Activated naive CD4-positive, alpha-beta T cell treated with anti-CD3 and anti-CD28 coated beads, Interleukin-2, amount 10 ng/mL, durations not matched to agents 7 days and 5 days (primary cell): ENCODE measurements at regions not wholly inside any gene's neighbourhood (a gene's known extent, or its start where the extent isn't known, plus 50 kb on each side); places are given as distances from the start of the nearest gene placed in this dataset.

ENCODE experiments used
- CTCF ChIA-PET: fragments of 350-600 bp; sonication (Branson Sonifier 250); formaldehyde crosslinking; loops from one replicate; lab custom pipeline; 2021; ENCODE audit warnings: antibody characterized with exemption; lab: Charles Lee
- DNase-seq: peaks from one replicate; pipeline ENCODE4 v3.0.0-alpha.2; 2020
- H3K27ac Mint-ChIP-seq: one replicate; pipeline ENCODE4 v1.8.0; 2021; ENCODE audit warnings: mild to moderate bottlenecking, moderate library complexity, mixed read lengths
- H3K27me3 Mint-ChIP-seq: one replicate; pipeline ENCODE4 v1.8.0; 2021; ENCODE audit warnings: mild to moderate bottlenecking, mixed read lengths
- H3K36me3 Mint-ChIP-seq: one replicate; pipeline ENCODE4 v1.8.0; 2021; ENCODE audit warnings: mixed read lengths
- H3K4me1 Mint-ChIP-seq: one replicate; pipeline ENCODE4 v1.8.0; 2021; ENCODE audit warnings: mixed read lengths
- H3K4me3 Mint-ChIP-seq: one replicate; pipeline ENCODE4 v1.8.0; 2021; ENCODE audit warnings: mild to moderate bottlenecking, moderate library complexity, mixed read lengths
- H3K9me3 Mint-ChIP-seq: one replicate; pipeline ENCODE4 v1.8.0; 2021; ENCODE audit warnings: mixed read lengths

DNA sequence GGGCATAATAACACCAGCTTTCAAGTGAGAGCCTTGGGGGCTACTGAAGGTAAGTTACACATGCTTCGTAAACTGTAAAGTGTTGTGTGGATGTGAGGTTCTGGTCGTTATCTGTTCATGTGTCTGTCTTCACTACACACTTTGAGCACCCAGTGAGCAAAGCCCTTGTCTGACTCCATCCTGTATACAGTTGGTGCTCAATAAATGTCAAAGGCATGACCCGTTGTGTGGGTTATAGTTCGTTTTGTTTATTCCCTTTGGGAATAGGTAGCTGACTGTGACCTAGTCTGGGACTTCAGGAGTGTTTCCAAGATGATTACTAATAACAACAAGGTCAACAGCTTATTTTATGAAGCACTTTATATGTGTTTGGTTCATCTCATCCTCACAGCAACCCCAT is 146.9 kb downstream of the MIAT start:
- H3K4me1 Mint-ChIP-seq: no peaks in the 10 kb centered on the region
- CTCF ChIA-PET: no interaction called here
- DNase-seq: no peak
- H3K4me3 Mint-ChIP-seq: no peak overlapping the region
- H3K27me3 Mint-ChIP-seq: no peaks in the 10 kb centered on the region
- no peaks in the 10 kb centered on the region for H3K36me3 Mint-ChIP-seq
- no peak overlapping the region for H3K27ac Mint-ChIP-seq
- no peaks in the 10 kb centered on the region for H3K9me3 Mint-ChIP-seq

DNA sequence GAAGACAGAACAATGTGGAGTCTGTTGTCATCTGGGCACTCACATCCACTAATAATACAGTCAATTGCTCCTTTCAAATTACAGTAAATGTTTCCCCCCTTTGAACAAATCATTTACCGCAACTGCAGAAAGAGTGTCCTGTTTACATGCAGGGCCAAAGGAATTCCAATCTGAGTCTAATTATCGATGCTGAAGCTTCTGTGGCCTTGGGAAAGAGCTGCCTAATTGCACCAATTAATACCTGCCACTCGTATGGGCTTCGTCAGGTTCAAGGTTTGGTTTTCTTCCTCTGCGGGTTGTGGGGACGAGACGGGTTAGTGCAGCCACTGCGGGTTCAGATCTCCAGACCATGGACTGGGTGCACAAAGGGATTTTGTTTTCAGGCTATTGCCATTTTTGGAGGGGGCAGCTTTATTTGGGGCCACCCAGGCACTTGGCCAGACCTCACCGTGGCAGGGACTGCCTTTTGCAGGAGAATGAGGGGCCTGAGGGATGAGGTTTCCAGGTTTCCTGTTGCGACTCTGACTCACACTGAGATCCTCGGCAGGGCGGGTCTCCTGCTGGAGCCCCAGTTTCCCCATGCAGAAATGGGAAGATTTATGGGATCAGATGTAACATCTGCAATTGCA is 147.6 kb downstream of the MIAT start:
- no peak overlapping the region for H3K27ac Mint-ChIP-seq
- H3K36me3 Mint-ChIP-seq: no peaks in the 10 kb centered on the region
- CTCF ChIA-PET: no interaction called here

DNA sequence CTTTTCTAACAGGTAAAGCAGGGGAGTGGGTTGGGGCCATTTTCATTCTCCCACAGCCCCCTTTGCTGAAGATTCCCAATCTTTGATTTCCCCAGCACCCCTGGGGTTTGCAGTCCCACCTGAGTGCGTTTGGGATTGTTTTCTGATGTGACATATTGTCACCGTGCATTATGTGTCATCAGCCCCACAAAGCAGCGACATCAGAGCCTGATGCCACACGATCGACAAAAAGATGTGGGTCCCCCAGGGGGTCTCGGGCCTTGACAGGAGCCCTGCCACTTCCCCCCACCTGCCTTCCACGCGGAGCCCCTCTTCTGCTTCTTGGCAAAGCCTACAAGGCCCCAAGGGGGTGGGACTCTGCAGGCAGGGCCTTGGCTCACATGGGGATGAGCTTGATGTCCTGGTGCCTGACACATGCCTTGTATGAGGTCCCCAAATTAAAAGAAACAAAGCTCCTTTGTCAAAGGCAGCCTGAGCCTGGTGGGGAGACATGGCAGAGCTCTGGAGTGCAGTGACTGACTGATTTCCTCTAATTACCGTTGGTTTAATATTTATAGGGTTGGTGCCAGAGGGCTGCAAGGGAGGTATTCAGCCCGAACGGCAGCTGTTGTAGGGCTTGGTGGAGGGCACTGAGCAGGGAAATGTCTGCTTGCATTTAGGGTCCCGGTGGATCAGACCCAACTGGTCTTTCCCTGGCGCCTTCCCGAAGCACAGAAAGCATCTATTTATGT is 149.2 kb downstream of the MIAT start:
- no peaks in the 10 kb centered on the region for H3K27me3 Mint-ChIP-seq
- no peaks in the 10 kb centered on the region for H3K9me3 Mint-ChIP-seq
- no peak overlapping the region for H3K4me3 Mint-ChIP-seq
- no peak for DNase-seq
- CTCF ChIA-PET: no interaction called here
- H3K36me3 Mint-ChIP-seq: no peaks in the 10 kb centered on the region
- H3K27ac Mint-ChIP-seq: no peak overlapping the region
- no peaks in the 10 kb centered on the region for H3K4me1 Mint-ChIP-seq

More for the DNA sequence above, 147.6 kb downstream of the MIAT start:
- no peaks in the 10 kb centered on the region for H3K9me3 Mint-ChIP-seq
- H3K4me1 Mint-ChIP-seq: no peaks in the 10 kb centered on the region
- DNase-seq: no peak
- no peak overlapping the region for H3K4me3 Mint-ChIP-seq
- no peaks in the 10 kb centered on the region for H3K27me3 Mint-ChIP-seq

DNA sequence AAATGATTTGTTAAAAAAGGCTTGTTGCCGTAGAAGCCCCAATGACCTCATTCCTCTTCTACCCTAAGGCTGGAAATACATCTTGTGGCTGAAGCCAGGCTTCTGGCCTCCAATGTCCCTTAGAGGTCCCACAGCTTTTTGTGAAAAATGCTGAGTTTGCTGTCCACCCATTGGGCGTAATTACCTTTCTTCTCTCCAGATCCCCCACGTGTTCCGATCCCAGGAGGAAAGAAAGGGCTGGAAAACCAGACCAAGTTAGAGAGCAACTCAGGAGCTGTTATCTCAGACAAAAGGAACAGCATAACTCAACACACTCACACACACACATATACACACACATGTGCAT is 154.2 kb downstream of the MIAT start:
- H3K4me3 Mint-ChIP-seq: no peak overlapping the region
- H3K36me3 Mint-ChIP-seq: no peaks in the 10 kb centered on the region
- CTCF ChIA-PET: no interaction called here
- H3K27me3 Mint-ChIP-seq: no peaks in the 10 kb centered on the region
- no peak for DNase-seq
- H3K4me1 Mint-ChIP-seq: no peaks in the 10 kb centered on the region
- H3K27ac Mint-ChIP-seq: no peak overlapping the region
- H3K9me3 Mint-ChIP-seq: peaks cover 2% of the 10 kb centered on the region

DNA sequence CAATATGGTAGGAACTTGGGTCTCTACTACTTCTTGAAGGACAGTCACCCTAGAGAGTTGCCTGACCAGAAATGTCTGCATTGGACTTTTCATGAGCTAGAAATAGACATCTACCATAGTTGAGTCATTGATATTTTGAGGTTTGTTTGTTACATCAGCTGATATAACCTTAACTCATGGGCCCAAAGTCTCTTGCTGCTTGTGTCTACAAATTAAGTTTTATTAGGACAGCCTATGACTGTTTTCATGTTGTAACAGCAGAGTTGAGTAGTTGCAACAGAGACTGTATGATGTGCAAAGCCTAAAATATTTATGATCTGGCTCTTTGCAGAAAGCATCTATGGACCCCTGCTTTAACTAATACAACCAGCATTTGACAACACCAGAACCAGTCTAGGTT is 155.3 kb downstream of the MIAT start:
- no peak overlapping the region for H3K4me3 Mint-ChIP-seq
- no peak for DNase-seq
- no peak overlapping the region for H3K27ac Mint-ChIP-seq
- H3K4me1 Mint-ChIP-seq: no peaks in the 10 kb centered on the region
- CTCF ChIA-PET: no interaction called here
- no peaks in the 10 kb centered on the region for H3K36me3 Mint-ChIP-seq
- peaks cover 2% of the 10 kb centered on the region for H3K9me3 Mint-ChIP-seq
- H3K27me3 Mint-ChIP-seq: no peaks in the 10 kb centered on the region

DNA sequence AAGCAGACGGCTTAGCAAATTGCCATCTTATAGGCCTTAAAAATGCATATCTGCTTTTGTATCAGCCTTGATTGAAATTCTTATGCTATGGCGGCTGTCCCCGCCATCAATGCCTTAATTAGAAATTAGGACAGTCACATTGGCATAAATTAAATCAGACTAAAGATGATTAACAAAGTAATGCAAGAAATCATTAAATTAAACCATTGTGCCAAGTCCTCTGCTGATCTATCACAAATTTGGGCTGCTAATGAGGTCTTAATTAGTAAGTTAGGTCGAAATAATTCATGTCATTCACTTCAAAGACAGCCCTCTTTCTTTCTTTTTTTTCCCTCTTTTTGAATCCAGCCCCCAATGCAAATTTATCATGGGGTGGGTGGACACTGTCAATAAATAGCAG is 159.3 kb downstream of the MIAT start:
- CTCF ChIA-PET: no interaction called here
- Mint-ChIP-seq H3K9me3 (peaks cover 2% of the 10 kb centered on the region), H3K36me3 (no peaks in the 10 kb centered on the region), H3K4me3 (no peak overlapping the region), H3K27me3 (no peaks in the 10 kb centered on the region), H3K4me1 (no peaks in the 10 kb centered on the region), H3K27ac (no peak overlapping the region)
- DNase-seq: no peak

DNA sequence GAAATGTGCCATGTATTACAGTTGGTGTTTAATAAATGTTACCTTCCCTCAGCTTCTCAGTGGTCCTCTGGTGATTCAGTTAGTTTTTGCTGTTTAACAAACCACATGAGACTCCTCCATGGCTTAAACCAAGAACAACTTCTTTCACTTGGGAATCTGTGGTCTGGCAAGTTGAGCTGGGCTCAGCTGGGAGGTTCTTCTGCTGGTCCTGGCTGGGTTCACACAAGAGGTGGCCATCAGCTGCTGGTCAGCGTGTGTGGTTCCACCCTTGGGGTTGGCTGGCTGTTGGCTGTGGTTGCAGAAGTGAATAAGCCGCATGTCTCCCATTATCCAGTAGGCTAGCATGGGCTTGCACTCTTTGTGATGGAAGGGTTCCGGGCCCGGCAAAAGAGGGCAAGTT is 160.5 kb downstream of the MIAT start:
- no peak overlapping the region for H3K4me3 Mint-ChIP-seq
- H3K36me3 Mint-ChIP-seq: no peaks in the 10 kb centered on the region
- no peak for DNase-seq
- CTCF ChIA-PET: no interaction called here
- no peak overlapping the region for H3K27ac Mint-ChIP-seq
- peaks cover 2% of the 10 kb centered on the region for H3K9me3 Mint-ChIP-seq
- H3K4me1 Mint-ChIP-seq: no peaks in the 10 kb centered on the region
- H3K27me3 Mint-ChIP-seq: peaks cover 4% of the 10 kb centered on the region

DNA sequence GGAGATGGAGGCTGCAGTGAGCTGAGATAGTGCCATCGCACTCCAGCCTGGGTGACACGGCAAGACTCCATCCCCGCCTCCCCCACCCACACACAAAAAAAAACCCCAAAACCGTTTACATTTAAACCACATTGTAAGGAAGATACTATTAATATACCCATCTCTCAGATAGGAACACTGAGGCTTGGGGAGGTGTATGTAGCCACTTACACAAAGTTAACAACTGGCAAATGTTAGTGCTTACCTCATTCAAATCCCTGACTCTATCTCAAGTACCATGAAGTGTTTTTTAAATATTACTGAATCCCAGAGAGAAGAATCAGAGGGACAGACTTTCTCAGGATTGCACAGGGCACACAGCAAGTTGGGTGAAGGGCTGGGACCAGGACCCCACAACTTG is 164.5 kb downstream of the MIAT start:
- no peaks in the 10 kb centered on the region for H3K36me3 Mint-ChIP-seq
- no peaks in the 10 kb centered on the region for H3K4me1 Mint-ChIP-seq
- H3K27ac Mint-ChIP-seq: no peak overlapping the region
- no peak for DNase-seq
- H3K27me3 Mint-ChIP-seq: peaks cover 4% of the 10 kb centered on the region
- CTCF ChIA-PET: no interaction called here
- H3K9me3 Mint-ChIP-seq: no peaks in the 10 kb centered on the region
- H3K4me3 Mint-ChIP-seq: no peak overlapping the region

DNA sequence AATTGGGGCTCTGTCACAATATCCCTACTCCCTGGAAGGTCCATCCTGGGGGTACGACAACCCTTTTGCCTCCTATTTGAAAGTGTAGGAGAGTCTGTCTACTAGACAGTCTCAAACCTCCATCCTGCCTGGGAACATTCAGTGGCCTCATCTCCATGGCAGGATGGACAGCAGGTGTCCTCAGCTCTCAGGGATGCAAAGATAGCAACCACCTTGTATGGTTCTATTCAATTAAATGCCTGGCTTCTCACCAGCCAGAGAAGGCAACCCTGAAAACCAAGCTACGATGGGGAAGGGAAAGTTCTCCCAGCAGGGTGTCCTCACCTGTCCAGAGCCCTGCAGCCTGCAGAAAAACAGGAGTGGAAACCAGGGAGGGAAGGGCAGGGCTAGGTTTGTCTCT is 164.9 kb downstream of the MIAT start:
- peaks cover 4% of the 10 kb centered on the region for H3K27me3 Mint-ChIP-seq
- no peaks in the 10 kb centered on the region for H3K9me3 Mint-ChIP-seq
- no peak overlapping the region for H3K4me3 Mint-ChIP-seq
- no peaks in the 10 kb centered on the region for H3K4me1 Mint-ChIP-seq
- no peak for DNase-seq
- no peaks in the 10 kb centered on the region for H3K36me3 Mint-ChIP-seq
- no peak overlapping the region for H3K27ac Mint-ChIP-seq
- CTCF ChIA-PET: no interaction called here

DNA sequence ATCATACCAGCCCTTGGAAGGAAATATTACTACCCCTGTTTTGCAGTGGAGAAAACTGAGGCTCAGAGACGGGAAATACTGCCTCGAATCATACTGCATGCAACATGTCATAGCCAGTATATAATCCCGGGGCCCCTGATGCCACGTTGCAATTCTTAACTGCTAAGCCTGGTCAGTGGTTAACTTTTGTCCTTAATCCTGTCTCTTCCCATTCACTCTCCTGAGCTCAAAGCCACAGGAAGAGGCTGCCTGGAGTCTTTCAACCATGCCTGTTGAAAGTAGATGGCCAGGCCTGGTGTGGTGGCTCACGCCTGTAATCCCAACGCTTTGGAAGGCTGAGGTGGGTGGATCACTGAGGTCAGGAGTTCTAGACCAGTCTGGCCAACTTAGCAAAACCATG is 166.6 kb downstream of the MIAT start:
- H3K4me3 Mint-ChIP-seq: no peak overlapping the region
- no peaks in the 10 kb centered on the region for H3K9me3 Mint-ChIP-seq
- no peak overlapping the region for H3K27ac Mint-ChIP-seq
- H3K36me3 Mint-ChIP-seq: no peaks in the 10 kb centered on the region
- no peak for DNase-seq
- CTCF ChIA-PET: no interaction called here
- H3K27me3 Mint-ChIP-seq: peaks cover 4% of the 10 kb centered on the region
- no peaks in the 10 kb centered on the region for H3K4me1 Mint-ChIP-seq

DNA sequence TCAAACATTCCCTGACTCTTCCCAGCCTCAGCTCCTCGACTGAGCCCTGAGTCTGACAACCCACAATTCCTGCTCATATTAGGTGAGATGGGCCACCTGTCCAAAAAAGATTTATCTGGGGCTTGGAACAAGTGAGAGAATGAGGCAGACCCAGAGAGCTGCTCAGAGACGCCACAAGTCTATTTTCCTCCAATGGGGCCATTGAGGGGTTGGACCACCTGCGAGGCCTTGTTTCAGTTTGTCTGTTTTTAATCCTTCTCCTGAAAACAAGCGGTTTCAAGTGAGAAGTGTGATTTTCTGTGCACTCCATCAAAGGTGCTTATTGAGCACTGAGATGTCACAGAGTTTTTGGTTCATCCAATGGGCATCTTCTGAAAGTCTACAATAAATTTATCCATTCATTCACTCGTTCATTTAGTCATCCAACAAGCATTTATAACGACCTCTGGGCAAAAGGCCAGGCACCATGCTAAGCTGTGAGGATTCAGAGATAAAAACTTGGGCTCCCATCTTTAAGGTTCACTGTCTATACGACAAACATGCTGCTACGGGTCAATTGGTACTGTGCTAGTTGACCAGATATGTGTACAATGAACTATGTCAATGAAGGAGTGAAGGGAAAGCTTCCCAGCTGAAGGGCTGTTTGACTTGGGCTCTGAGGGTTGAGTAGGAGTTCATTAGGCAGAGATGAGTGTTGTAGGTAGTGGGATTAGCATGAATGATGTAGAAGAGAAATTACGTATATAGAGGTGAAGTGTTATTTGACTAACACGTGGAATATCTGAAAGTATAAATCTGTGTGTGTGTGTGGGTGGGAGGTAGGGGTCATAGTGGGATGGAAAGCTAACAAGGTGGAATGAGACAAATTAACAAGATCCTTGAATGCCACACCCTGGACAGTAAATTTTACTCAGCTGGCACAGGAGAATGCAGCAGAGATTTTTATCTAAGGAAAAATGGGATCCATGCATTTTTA is 168.9 kb downstream of the MIAT start:
- Mint-ChIP-seq H3K27me3 (peaks cover 4% of the 10 kb centered on the region), H3K4me3 (no peak overlapping the region), H3K27ac (no peak overlapping the region), H3K9me3 (no peaks in the 10 kb centered on the region), H3K36me3 (no peaks in the 10 kb centered on the region), H3K4me1 (no peaks in the 10 kb centered on the region)
- CTCF ChIA-PET: no interaction called here
- DNase-seq: no peak

DNA sequence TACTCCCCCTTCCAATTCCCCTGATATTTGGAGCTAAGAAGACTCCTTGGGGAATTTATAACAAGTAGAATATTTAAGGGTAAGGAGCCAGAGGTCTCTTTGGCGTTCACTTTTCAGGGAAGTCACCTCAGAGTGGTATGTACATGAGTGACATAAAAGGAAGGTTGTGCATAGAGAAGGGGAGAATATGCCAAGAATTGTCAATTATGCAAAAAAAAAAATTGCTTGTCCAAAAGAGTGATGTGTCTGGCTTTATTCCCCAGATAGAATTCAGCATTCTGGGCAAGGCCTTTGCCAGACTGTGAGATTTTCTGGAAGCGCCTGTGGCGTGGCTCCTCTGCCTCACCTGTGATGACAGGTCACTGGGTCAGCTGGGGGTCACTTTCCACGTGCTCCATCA is 170.2 kb downstream of the MIAT start:
- Mint-ChIP-seq H3K27ac (no peak overlapping the region), H3K4me3 (no peak overlapping the region), H3K27me3 (peaks cover 1% of the 10 kb centered on the region), H3K9me3 (no peaks in the 10 kb centered on the region), H3K4me1 (no peaks in the 10 kb centered on the region), H3K36me3 (no peaks in the 10 kb centered on the region)
- CTCF ChIA-PET: interaction anchor here (1.2 kb wide), 1 partner anchor 10 kb away, joined by 5 read pairs; no protein-coding TSS in a partner anchor
- no peak for DNase-seq

DNA sequence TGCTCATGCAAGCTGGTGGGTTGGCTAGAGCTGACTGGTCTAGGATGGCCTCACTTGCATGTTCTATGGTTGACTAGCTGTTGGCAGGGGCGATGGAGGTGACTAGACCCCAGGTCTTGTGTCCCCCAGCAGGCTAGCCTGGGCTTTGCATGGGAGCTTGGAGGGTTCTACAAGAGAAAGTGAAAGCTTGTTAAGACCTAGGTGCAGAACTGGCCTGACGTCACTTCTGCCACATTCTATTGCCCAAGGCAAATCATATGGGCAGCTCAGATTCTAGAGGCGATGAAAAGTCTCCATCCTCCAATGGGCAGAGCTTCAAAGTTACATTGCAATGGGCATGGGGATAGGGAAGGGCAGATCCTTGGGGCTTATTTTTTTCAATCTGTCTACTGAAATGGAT is 170.9 kb downstream of the MIAT start:
- CTCF ChIA-PET: interaction anchor here (0.6 to 1.2 kb wide), 2 partner anchors 10 to 550 kb away, joined by 3 to 5 read pairs; no protein-coding TSS in a partner anchor

DNA sequence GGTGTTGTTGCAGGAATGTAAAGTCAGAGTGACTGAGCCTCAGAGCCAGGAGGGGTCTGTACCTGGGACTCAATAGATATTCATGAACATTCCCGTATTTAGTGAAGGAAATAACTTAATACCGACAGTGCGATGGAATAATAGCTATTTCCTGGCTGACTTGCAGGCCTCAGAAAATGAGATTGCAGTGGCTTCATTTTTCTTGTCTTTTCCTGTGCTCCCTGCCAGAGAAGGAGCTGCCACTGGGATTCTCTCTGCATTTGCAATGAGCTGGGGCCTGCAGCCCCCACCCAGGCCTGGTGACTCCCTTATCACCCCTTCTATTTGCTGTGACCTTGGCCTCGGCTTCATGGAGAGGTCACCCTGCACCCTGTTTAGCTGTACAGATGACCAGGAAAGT is 173.4 kb downstream of the MIAT start:
- H3K27ac Mint-ChIP-seq: no peak overlapping the region
- CTCF ChIA-PET: no interaction called here
- no peaks in the 10 kb centered on the region for H3K27me3 Mint-ChIP-seq
- no peak overlapping the region for H3K4me3 Mint-ChIP-seq
- no peaks in the 10 kb centered on the region for H3K9me3 Mint-ChIP-seq
- DNase-seq: no peak
- no peaks in the 10 kb centered on the region for H3K36me3 Mint-ChIP-seq
- H3K4me1 Mint-ChIP-seq: no peaks in the 10 kb centered on the region

More for the DNA sequence above, 170.9 kb downstream of the MIAT start:
- Mint-ChIP-seq H3K4me3 (no peak overlapping the region), H3K27ac (no peak overlapping the region), H3K27me3 (no peaks in the 10 kb centered on the region), H3K36me3 (no peaks in the 10 kb centered on the region), H3K9me3 (no peaks in the 10 kb centered on the region), H3K4me1 (no peaks in the 10 kb centered on the region)
- no peak for DNase-seq
